ENCODE measurements at regions not wholly inside any gene's neighbourhood (a gene's known extent, or its start where the extent isn't known, plus 50 kb on each side); places are given as distances from the start of the nearest gene placed in this dataset.

GRCh38 chr5:4372481-4372880, 767.6 kb upstream of the ADAMTS16 start:
- Mint-ChIP-seq H3K36me3 (ENCODE audit: low read depth) (no peaks in the 10 kb centered on the region), H3K4me1 (no peaks in the 10 kb centered on the region), H3K9me3 (no peaks in the 10 kb centered on the region), H3K4me3 (no peak overlapping the region), H3K27ac (no peak overlapping the region), H3K27me3 (ENCODE audit: insufficient read depth) (no peaks in the 10 kb centered on the region)
- no peaks in the 10 kb centered on the region for H3K9me3 ChIP-seq (ENCODE audit: control insufficient read depth, low read length)
- 83 to 100% methylated on average over 1 of the region's 1 CpG for WGBS, 2 experiments (ENCODE audit: insufficient coverage in 1 of 2, insufficient read length in 1 of 2)
- H3K4me1 ChIP-seq (ENCODE audit: control insufficient read depth, insufficient read depth, low read length), result no peaks in the 10 kb centered on the region
- no peak overlapping the region for H3K9ac ChIP-seq (ENCODE audit: extremely low read depth, low read length, poor library complexity, severe bottlenecking)
- H3K36me3 ChIP-seq (ENCODE audit: control insufficient read depth, insufficient read depth, low read length), result no peaks in the 10 kb centered on the region
- no peak for TF ChIP-seq CTCF (conservative IDR thresholded peaks at IDR 0.05)
- DNase-seq, result no peak
- H3K27me3 ChIP-seq (ENCODE audit: control insufficient read depth, insufficient read depth, low read length, poor library complexity, severe bottlenecking), result no peaks in the 10 kb centered on the region
- H3K27ac ChIP-seq (ENCODE audit: low read depth, low read length), result no peak overlapping the region
- no peak overlapping the region for H3K4me3 ChIP-seq (ENCODE audit: low read length)

- Mint-ChIP-seq H3K9me3 (no peaks in the 10 kb centered on the region), H3K4me3 (no peak overlapping the region), H3K27ac (no peak overlapping the region), H3K27me3 (ENCODE audit: insufficient read depth) (no peaks in the 10 kb centered on the region), H3K36me3 (ENCODE audit: low read depth) (no peaks in the 10 kb centered on the region), H3K4me1 (no peaks in the 10 kb centered on the region)
- WGBS, 2 experiments (ENCODE audit: insufficient coverage in 1 of 2, insufficient read length in 1 of 2), result 94 to 100% methylated on average over 3 to 6 of the region's 6 CpGs
- no peaks in the 10 kb centered on the region for H3K9me3 ChIP-seq (ENCODE audit: control insufficient read depth, low read length)
- H3K4me1 ChIP-seq (ENCODE audit: control insufficient read depth, insufficient read depth, low read length), result no peaks in the 10 kb centered on the region
- H3K4me3 ChIP-seq (ENCODE audit: low read length), result no peak overlapping the region
- no peak for DNase-seq
- no peak overlapping the region for H3K27ac ChIP-seq (ENCODE audit: low read depth, low read length)
- no peaks in the 10 kb centered on the region for H3K27me3 ChIP-seq (ENCODE audit: control insufficient read depth, insufficient read depth, low read length, poor library complexity, severe bottlenecking)
- no peak overlapping the region for H3K9ac ChIP-seq (ENCODE audit: extremely low read depth, low read length, poor library complexity, severe bottlenecking)
- no peak for TF ChIP-seq CTCF (conservative IDR thresholded peaks at IDR 0.05)
- H3K36me3 ChIP-seq (ENCODE audit: control insufficient read depth, insufficient read depth, low read length), result no peaks in the 10 kb centered on the region
Observed at GRCh38 chr5:4373051-4373820, 766.9 kb upstream of the ADAMTS16 start.

DNA sequence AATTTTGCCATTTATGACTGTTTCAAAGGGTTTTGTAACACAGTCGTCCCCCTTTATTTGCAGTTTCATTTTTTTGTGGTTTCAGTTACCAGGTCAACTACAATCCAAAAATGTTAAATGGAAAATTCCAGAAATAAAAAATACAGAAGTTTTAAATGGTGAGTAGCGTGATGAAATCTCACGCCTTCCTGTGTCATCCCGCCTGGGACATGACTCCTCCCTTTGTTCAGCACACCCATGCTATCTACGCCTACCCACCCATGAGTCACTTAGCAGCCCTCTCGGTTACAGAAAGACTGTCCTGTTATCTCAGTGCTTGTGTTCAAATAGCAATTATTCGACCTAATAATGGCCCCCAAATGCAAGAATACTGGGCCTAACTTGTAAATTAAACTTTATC, 765.3 kb upstream of the ADAMTS16 start:
- TF ChIP-seq CTCF (conservative IDR thresholded peaks at IDR 0.05), result no peak
- Histone ChIP-seq H3K36me3 (ENCODE audit: control insufficient read depth, insufficient read depth, low read length) (no peaks in the 10 kb centered on the region), H3K9ac (ENCODE audit: extremely low read depth, low read length, poor library complexity, severe bottlenecking) (no peak overlapping the region), H3K4me3 (ENCODE audit: low read length) (no peak overlapping the region), H3K27me3 (ENCODE audit: control insufficient read depth, insufficient read depth, low read length, poor library complexity, severe bottlenecking) (no peaks in the 10 kb centered on the region), H3K4me1 (ENCODE audit: control insufficient read depth, insufficient read depth, low read length) (no peaks in the 10 kb centered on the region), H3K9me3 (ENCODE audit: control insufficient read depth, low read length) (no peaks in the 10 kb centered on the region), H3K27ac (ENCODE audit: low read depth, low read length) (no peak overlapping the region)
- no peaks in the 10 kb centered on the region for H3K9me3 Mint-ChIP-seq
- H3K4me1 Mint-ChIP-seq, result no peaks in the 10 kb centered on the region
- WGBS, 2 experiments (ENCODE audit: insufficient coverage in 1 of 2, insufficient read length in 1 of 2), result 91 to 100% methylated on average over 3 to 7 of the region's 7 CpGs
- H3K4me3 Mint-ChIP-seq, result no peak overlapping the region
- no peak overlapping the region for H3K27ac Mint-ChIP-seq
- DNase-seq, result no peak
- no peaks in the 10 kb centered on the region for H3K36me3 Mint-ChIP-seq (ENCODE audit: low read depth)
- no peaks in the 10 kb centered on the region for H3K27me3 Mint-ChIP-seq (ENCODE audit: insufficient read depth)

Measured in endodermal cell (in vitro differentiated cells).